ENCODE measurements at regions not wholly inside any gene's neighbourhood (a gene's known extent, or its start where the extent isn't known, plus 50 kb on each side); places are given as distances from the start of the nearest gene placed in this dataset.

GRCh38 chr12:125685915-125686314, 620.7 kb downstream of the AACS start:
- H3K4me3 ChIP-seq (ENCODE audit: low read length), result no peak overlapping the region
- no peak for DNase-seq (ENCODE audit: low read depth)
- TF ChIP-seq CTCF (IDR thresholded peaks at IDR 0.05; ENCODE audit: insufficient read depth, low read depth, low read length, missing control alignments), result no peak

- no peak for TF ChIP-seq CTCF (IDR thresholded peaks at IDR 0.05; ENCODE audit: insufficient read depth, low read depth, low read length, missing control alignments)
- DNase-seq (ENCODE audit: low read depth), result no peak
- no peak overlapping the region for H3K4me3 ChIP-seq (ENCODE audit: low read length)
Observed at GRCh38 chr12:125687403-125687802, 622.2 kb downstream of the AACS start.

- H3K4me3 ChIP-seq (ENCODE audit: low read length), result no peak overlapping the region
- no peak for DNase-seq (ENCODE audit: low read depth)
- no peak for TF ChIP-seq CTCF (IDR thresholded peaks at IDR 0.05; ENCODE audit: insufficient read depth, low read depth, low read length, missing control alignments)
Observed at GRCh38 chr12:125687820-125688219, 622.6 kb downstream of the AACS start.

- no peak overlapping the region for H3K4me3 ChIP-seq (ENCODE audit: low read length)
- no peak for TF ChIP-seq CTCF (IDR thresholded peaks at IDR 0.05; ENCODE audit: insufficient read depth, low read depth, low read length, missing control alignments)
- DNase-seq (ENCODE audit: low read depth), result no peak
Observed at GRCh38 chr12:125688223-125688622, 623.0 kb downstream of the AACS start.

GRCh38 chr12:125688881-125689280, 623.6 kb downstream of the AACS start:
- no peak for TF ChIP-seq CTCF (IDR thresholded peaks at IDR 0.05; ENCODE audit: insufficient read depth, low read depth, low read length, missing control alignments)
- DNase-seq (ENCODE audit: low read depth), result no peak

GRCh38 chr12:125689576-125690410, 624.6 kb downstream of the AACS start:
- no peak overlapping the region for H3K4me3 ChIP-seq (ENCODE audit: low read length)
- no peak for TF ChIP-seq CTCF (IDR thresholded peaks at IDR 0.05; ENCODE audit: insufficient read depth, low read depth, low read length, missing control alignments)
- DNase-seq (ENCODE audit: low read depth), result no peak

More at GRCh38 chr12:125688881-125689280, 623.6 kb downstream of the AACS start:
- no peak overlapping the region for H3K4me3 ChIP-seq (ENCODE audit: low read length)

GRCh38 chr12:125690841-125691240, 625.6 kb downstream of the AACS start:
- DNase-seq (ENCODE audit: low read depth), result no peak
- no peak for TF ChIP-seq CTCF (IDR thresholded peaks at IDR 0.05; ENCODE audit: insufficient read depth, low read depth, low read length, missing control alignments)
- H3K4me3 ChIP-seq (ENCODE audit: low read length), result no peak overlapping the region

All from epithelial cell of esophagus (primary cell).